ENCODE measurements at regions not wholly inside any gene's neighbourhood (a gene's known extent, or its start where the extent isn't known, plus 50 kb on each side); places are given as distances from the start of the nearest gene placed in this dataset.

DNA sequence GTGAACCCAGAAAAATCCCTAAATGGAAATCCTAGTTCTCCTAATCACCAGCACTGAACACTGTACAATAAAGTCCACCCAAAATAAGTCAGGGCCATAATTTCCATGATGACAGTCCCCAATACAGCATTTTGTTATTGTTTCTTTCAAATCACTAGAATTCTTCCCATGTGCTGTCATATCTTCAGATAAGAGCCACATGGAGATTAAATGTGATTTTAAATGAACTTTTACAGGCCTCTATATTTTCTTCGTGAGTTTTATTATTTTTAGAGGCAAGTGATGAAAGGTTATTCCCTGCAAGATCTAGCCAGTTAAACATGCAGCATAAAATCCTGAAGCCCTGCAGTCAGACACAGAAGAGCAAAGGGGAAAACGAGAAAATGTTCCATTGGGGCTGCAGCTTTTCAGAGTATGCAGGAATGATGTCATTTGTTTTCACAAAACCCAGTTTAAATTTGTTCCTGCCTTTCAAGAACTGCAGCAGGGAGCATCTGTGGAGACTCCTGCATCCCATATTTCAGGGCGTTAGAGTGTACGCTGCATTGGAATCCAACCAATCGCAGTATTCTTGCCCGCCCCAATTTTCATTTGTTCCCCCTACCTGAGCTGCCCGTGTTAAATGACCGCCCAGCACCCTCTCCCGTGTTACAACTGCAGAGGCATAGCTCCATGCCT is 167.2 kb upstream of the KLF12 start:
- TF ChIP-seq USF1 (IDR thresholded peaks at IDR 0.05) (no peak), EP300 (IDR thresholded peaks at IDR 0.05; ENCODE audit: borderline replicate concordance) (no peak), RAD21 (IDR thresholded peaks at IDR 0.05; ENCODE audit: low read depth) (no peak), CREB1 (IDR thresholded peaks at IDR 0.05; ENCODE audit: low read depth) (no peak), ZBTB7A (IDR thresholded peaks at IDR 0.05; ENCODE audit: low read depth) (no peak), YY1 (IDR thresholded peaks at IDR 0.05; ENCODE audit: low read depth) (no peak)
- TF ChIP-seq, protein P1, sequence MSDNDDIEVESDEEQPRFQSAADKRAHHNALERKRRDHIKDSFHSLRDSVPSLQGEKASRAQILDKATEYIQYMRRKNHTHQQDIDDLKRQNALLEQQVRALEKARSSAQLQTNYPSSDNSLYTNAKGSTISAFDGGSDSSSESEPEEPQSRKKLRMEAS (IDR thresholded peaks at IDR 0.05): no peak

Measured in Ishikawa (cell line).